Liver (tissue), 3 donors: ENCODE measurements at regions not wholly inside any gene's neighbourhood (a gene's known extent, or its start where the extent isn't known, plus 50 kb on each side); places are given as distances from the start of the nearest gene placed in this dataset.
"Not testable (repeated sequence)": the region's sequence is repeated elsewhere in the genome, so short reads cannot be mapped to it uniquely, and the experiment has no call there.

Experiments used
- RAD21 ChIP-seq, 2 donors: IDR thresholded peaks; 2 replicates each; pipeline ENCODE4 v1.6.1; 2016; ENCODE audit warnings: antibody characterized with exemption in 2 of 2, mild to moderate bottlenecking in 2 of 2
- SP1 ChIP-seq: IDR thresholded peaks from 2 replicates; pipeline ENCODE4 v1.6.1; 2018; ENCODE audit warnings: antibody characterized with exemption, mild to moderate bottlenecking
- TAF1 ChIP-seq: conservative IDR thresholded peaks from 2 replicates; pipeline ENCODE4 v1.6.1; 2016; ENCODE audit warnings: antibody characterized with exemption, mild to moderate bottlenecking
- ZBTB33 ChIP-seq: IDR thresholded peaks from 2 replicates; pipeline ENCODE4 v1.6.1; 2016; ENCODE audit warnings: antibody characterized with exemption
- TF ChIP-seq, protein P1 (sequence below): fragments of 150-350 bp; IDR thresholded peaks from 2 replicates; pipeline ENCODE4 v1.5.1; 2017; ENCODE audit warnings: improper control_type of control experiment, low read depth, low read length; ENCODE audit not compliant: missing input control
- donor health status: healthy.
- donor health status: healthy.

GRCh38 chr16:85287815-85288109, 175.5 kb upstream of the CIBAR2 start:
- TF ChIP-seq, protein P1, sequence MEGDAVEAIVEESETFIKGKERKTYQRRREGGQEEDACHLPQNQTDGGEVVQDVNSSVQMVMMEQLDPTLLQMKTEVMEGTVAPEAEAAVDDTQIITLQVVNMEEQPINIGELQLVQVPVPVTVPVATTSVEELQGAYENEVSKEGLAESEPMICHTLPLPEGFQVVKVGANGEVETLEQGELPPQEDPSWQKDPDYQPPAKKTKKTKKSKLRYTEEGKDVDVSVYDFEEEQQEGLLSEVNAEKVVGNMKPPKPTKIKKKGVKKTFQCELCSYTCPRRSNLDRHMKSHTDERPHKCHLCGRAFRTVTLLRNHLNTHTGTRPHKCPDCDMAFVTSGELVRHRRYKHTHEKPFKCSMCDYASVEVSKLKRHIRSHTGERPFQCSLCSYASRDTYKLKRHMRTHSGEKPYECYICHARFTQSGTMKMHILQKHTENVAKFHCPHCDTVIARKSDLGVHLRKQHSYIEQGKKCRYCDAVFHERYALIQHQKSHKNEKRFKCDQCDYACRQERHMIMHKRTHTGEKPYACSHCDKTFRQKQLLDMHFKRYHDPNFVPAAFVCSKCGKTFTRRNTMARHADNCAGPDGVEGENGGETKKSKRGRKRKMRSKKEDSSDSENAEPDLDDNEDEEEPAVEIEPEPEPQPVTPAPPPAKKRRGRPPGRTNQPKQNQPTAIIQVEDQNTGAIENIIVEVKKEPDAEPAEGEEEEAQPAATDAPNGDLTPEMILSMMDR: not testable (repeated sequence)
- not testable (repeated sequence) for TF ChIP-seq SP1; ZBTB33; RAD21 (IDR thresholded peaks at IDR 0.05); TAF1
